HT1080 (cell line): ENCODE measurements at regions not wholly inside any gene's neighbourhood (a gene's known extent, or its start where the extent isn't known, plus 50 kb on each side); places are given as distances from the start of the nearest gene placed in this dataset. TPM values are rescaled to one million over a fixed set of nuclear protein-coding genes. Genes with fewer than 3 reads are reported as not detected.

Experiments
- small RNA-seq: library from RNA; depleted of rRNA; stranded (forward); fragments of <200 nt; gene quantifications from one replicate; pipeline ENCODE3, GENCODE V24; 2014

Small RNA genes lying in the stretch of these regions (small RNA-seq; reads per million reads assigned to genes)
- gene RF00072, result not detected
